Fibroblast of skin of right quadriceps (primary cell): ENCODE measurements at regions not wholly inside any gene's neighbourhood (a gene's known extent, or its start where the extent isn't known, plus 50 kb on each side); places are given as distances from the start of the nearest gene placed in this dataset.
"Not testable (repeated sequence)": the region's sequence is repeated elsewhere in the genome, so short reads cannot be mapped to it uniquely, and the experiment has no call there.

Experiments
- DNase-seq: peaks from one replicate; pipeline ENCODE4 v3.0.0-alpha.2; 2013

DNA sequence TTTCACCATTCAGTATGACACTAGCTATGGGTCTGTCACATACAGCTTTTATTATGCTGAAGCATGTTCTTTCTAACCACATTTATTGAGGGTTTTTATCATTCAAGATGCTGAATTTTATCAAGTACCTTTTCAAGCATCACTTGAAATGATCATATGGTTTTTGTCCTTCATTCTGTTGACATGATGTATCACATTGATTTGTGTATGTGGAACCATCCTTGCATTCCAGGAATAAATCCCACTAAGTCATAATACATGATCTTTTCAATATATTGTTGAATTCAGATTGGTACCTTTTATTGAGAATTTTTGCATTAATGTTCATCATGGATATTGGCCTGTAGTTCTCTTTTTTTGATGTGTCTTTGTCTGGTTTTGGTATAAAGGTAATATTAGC lies 317.4 kb downstream of the NNT start:
- DNase-seq: no peak

DNA sequence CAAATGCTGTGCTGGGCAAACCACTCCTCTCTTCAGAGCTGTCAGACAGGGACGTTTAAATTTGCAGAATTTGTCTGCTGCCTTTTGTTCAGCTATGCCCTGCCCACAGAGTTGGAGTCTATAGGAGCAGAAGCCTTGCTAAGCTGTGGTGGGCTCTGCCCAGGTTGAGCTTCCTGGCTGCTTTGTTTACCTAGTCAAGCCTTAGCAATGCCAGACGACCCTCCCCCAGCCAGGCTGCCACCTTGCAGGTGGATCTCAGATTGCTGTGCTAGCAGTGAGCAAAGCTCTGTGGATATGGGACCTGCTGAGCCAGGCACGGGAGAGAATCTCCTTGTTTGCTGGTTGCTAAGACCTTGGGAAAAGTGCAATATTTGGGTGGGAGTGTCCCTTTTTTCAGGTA lies 314.9 kb downstream of the NNT start:
- DNase-seq: no peak

DNA sequence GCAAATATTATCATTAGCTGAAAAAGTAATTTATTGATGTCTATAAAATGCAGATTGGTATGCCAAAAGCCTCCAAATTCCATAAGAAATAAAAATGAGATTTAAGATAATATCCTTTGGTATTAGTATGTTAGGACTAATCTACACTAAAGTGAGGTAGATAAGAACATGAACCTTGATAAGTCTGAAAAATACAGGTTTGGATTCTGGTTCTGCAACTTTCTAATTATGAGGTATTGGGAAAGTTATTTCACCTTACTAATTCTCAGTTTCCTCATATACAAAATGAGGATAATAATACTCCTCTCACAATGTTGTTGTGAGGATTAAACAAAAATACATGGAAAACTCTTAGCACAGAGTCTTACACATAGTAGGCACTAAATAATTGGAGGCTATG lies 300.1 kb downstream of the NNT start:
- no peak for DNase-seq

DNA sequence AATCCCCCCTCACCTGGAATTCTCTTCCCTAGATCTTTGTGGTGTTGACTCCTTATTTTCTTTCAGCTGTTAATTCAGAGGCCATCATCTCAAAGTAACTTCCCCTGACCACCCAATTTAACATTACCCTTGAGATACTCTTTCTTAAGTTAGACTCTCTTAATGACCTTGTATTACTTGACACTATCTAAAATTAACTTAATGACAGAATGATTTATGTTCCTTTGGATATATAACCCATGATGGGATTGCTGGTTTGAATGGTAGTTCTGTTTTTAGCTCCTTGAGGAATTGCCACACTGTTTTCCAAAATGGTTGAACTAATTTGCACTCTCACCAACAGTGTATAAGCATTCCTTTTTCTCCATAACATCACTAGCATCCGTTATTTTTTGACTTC lies 298.0 kb downstream of the NNT start:
- no peak for DNase-seq

DNA sequence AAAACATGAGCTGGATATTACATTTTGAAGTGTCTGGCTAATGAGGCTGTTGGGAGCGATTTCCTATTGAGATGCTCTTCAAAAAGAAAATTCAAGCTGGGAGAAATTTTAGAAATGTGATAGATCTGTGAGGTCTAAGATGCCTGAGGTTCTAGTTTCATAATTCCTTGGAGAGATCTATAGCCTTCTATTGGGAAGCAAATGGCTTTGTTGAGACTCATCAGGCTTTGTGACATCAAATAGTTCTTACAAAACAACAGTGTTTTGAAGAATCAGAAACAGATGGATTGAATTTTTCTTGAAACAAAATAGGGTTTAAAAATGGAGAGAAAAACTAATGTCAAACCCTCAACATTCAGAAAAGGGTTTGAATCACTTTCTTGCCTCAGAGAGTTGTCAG lies 292.9 kb downstream of the NNT start:
- no peak for DNase-seq

DNA sequence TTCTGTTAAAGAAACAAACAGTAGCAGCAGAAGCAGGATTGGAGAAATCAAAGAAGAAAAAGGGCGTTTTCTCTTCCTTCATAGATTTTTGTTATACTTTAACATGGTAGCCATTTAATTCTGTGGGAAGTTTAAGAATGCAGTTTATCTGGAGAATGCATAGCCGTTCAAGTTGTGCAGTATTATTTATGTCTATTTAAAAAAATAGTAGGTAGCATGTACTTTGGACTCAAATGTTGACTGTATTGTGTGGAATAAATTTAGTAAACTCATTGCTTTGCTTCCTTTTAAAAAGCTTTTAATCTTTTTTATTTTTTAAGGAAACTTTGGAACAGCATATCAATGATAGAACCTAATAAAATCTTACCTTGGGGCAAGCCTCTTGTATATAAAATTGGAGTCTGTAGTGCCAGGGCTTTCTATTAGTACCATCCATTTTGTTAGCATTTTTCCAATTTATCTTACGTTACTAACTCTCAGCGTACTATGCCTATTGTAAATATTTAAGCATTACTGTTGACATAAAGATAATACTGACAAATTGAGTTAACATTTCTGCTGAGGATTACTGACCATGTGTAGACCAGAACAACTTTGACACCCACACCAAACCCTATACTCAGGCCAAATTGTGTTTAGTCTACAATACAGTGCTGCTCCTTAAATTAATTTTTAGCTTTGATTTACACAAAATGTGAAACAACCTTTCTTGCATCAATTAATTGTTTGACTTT lies 291.1 kb downstream of the NNT start:
- no peak for DNase-seq

DNA sequence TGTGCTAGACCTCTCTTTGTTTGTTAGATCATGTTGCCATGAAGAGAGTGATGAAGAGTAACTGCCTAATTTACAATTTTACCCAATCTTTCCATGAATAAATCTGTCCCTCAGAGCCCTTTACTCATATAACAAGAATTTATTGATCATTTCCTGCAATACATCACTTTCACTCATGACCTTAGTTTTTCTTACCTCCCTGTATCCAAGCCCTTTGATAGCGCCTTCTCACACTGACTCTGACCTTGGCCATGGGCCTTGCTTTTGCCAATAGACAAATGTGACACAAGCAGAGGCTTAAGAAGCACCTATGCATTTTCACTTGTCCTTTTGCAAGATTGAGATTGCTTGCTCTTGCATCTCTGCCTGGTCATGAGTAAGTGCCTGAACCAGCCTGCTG lies 288.1 kb downstream of the NNT start:
- DNase-seq: no peak

DNA sequence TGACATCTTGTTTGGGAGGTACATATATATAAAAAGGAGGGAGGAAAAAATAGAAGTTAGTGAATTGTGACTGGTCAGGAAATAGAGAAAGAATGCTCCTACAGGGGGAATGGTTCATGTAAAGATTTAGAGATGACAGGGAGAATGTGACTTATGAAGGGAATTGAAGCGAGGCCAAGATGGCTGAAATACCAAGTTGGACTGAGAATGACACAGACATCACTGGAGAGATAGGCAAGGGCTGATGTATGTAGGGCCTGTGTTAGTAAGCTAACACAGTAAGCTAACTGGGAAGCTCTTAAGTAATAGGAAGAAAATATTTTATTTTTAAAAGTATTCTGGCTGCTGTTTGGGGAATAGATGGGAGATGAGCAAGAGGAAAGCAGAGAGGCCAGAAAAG lies 286.3 kb downstream of the NNT start:
- peak; percentile 2 for DNase-seq

DNA sequence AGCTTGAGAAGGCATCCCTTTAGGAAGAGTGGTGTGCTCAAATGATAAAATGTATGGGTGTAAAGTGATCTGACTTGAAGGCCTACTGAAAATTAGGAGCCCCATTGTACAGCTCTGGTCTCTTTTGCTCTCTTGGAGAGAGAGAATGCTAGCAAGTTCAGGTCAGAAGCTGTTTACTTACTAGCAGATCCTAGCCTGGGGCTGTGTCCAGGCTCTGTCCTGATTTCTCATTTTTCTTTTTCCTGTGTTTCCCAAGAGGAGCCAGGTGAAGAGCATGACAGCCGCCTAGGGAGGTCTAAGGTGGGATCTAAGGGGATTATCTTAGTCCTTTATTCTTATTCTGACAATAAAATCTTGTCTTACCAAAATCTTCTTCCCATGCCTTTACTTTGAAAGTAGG lies 272.8 kb downstream of the NNT start:
- no peak for DNase-seq

DNA sequence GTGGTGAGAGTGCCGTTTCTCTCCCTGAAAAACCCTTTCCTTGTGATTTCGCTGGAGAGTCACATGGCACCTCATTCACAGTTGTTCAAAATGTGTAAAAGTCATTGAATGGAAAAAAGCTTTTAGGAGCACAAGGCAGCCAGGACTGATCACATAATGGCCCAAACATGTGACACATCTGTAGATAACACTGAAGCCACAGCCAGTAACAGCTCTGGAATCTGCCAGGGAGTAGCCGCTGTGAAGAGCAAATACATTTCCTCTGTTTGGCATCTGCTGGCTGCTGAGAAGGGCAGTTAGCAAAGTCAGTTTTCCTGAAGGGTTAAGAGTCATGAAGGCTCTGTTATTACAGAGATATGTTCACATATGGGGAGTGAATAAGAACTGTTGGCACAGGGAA lies 271.8 kb downstream of the NNT start:
- peak; percentile 2 for DNase-seq

DNA sequence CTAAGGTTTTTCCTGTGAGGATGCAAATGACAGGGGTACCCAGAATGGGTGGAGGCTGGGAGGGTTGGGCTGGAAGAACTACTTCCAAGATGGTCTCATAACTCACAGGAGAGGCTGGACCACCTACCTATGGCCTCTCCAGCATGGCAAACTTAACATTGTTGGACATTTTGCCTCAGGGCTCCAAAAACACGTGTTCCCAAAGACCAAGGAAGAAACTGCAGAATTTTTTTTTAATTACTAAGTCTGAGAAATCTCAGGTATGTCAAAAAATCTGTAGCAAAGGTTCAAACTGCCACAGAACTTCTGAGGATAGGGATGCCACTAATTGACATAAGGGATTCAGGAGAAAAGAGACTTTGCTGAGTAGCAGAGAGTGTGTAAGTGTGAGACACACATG lies 270.8 kb downstream of the NNT start:
- no peak for DNase-seq

DNA sequence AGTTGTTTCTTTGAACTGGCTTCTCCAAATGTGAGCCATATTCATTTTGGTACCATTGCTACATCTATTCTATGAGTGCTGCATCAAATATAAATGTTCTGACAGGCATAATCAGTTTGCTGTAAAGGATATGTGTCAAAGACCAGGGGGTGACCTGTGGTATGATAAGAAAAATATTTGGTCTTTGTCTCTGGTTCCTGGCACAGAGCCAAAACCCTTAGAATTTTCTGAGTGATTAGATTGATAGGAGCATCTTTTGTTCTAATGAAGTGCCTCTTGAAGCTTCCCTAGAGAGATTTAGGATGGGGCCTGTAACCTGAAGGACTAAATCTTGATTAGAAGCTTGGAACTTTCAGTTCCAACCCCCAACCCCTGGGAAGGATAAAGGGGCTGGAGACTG lies 256.3 kb downstream of the NNT start:
- DNase-seq: no peak

DNA sequence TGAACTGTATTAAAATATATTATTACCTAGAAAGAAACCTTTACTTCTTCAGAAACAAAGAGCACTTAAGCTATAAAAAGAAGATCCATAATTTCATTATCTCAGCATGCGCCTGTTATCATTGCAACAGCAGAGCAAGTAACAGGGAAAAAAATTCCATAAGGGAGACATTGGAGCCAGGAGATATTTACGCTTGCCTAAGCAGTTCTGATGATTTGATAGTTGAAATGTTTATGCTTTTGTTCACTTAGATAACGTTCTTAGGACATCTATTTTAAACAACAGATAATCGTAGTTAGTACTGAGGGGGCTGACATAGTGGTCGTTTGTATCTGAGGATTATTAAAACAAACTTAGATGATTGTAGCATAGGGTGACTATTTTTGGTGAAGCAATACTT lies 252.5 kb downstream of the NNT start:
- DNase-seq: no peak

DNA sequence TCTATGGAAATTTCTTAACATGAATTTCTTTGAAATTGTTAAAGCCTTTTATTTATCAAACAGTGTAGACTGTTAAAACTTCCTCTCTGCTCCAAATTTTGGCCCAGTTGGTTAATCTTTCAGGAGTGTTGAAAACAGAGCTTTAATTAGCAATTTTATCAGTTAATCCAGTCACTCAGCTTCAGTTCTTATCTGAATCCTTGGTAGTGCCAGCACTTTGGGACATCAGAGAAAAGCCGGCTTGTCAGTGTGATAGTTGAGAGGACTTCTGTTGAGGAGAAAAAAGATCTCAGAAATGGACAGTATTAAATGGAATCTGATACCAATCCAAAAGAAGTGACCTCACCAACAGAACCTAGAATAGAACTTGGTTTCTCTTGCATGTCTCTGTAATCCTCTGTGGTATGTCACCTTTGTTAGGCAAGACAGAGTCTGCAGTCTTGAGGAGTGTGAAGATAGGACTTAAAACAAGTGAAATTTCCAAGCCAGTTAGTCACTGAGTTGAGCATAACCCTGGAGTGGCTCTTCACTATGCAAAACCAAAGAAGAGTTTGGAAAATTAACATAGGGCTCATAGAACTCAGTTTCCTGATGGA lies 251.8 kb downstream of the NNT start:
- no peak for DNase-seq

DNA sequence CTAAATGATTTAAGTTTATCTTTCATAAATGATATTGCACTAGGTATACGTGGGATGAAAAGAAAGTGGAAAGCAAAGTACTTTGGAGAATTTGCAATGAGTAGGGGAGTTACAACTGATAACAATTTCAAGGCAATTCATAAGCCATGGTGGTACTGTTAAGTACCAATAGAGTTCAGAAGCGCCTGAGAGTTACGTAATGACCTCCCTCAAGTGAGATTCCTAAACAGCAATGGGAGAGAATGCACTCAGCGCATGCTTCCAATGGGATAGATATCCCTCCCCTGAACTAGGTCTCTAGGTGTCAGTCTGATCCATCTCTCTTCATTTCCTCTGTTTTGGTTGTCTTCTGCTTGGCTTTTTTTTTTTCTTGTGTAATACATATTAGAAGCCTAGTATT lies 249.3 kb downstream of the NNT start:
- DNase-seq: no peak

DNA sequence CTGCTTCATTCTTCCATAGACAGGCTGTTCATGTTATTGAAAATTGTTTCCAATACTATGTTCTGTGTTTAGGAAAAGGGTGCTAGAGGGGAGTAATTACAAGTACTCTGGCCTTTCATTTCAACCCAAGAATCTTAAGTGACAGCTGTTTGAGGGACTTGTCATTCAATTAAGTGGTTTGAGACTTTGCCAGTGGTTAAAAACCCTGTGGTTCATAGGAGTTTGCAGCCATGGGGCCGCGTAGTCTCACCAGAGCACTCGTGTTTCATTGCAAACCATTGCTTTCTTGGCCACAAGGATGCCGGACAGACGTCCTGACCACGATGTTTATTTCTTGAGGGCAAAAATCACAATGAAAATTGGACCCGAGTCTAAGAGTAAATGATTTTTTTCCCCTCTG lies 248.8 kb downstream of the NNT start:
- no peak for DNase-seq

DNA sequence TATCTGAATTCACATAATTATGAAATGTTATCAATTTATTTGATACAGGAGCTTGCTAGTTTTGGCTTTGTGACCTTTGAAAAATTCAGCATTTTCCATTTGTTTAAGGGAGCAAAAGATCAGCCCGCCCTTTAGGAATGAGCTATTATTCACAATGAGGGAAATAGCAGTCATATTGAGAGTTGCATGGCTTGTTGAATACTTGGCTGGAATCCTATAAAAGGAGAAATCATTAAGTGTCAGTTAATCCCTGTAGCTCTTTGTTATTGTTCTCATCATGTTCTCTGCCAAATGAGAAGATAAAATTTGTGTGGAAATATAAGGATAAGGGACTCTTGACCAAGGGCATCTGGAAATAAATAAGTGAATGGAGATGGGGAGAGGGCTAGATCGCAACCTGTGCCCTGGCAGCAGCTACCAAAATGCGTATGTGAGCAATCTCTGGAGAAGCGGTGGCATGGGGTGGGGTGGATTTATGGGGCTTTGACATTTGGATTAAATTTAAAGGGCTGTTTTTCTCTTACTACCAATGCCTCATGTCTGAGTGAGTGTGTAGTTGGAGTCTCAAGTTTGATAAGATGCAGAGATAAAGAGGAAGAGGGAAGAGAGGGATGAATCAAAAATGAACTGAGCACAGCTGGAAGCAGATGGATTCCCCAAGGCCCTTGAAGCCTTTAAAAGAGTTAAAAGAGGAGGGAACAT lies 237.6 kb downstream of the NNT start:
- peak; percentile 0 for DNase-seq

DNA sequence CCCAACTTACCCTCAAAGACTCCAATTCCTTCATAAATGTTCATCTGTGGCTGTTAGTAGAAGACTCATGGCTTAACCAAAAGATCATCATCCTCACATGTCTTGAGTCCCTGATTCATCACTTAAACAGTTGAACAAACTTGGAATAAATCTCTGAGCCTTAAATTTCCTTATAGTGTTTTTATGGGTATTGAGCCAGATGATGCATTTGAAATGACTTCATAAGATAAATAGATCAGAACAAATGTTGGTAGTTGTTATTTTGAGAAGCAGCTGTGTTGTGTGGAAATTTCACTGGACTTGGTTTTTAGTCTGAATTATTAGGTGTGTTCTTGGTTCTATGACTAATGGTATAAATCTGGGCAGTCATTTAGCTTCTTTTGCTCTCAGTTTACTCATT lies 236.2 kb downstream of the NNT start:
- peak; percentile 71 for DNase-seq

DNA sequence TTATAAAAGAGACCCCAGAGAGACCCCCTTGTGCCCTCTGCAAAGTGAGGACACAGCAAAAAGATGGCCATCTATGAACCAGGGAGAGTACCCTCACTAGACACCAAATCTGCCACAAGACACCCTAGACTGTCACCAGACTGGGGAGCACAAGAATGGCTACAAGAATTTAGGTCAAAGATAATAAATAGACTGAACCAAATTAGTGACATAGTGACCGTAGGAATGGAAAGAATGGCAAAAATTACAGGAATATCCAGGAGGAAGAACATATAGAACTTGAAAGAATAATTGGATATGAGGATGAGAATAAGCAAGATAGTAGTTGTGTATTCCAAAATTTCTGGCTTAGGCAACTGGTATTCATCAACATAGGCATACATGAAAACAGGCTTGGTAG lies 235.0 kb downstream of the NNT start:
- no peak for DNase-seq

DNA sequence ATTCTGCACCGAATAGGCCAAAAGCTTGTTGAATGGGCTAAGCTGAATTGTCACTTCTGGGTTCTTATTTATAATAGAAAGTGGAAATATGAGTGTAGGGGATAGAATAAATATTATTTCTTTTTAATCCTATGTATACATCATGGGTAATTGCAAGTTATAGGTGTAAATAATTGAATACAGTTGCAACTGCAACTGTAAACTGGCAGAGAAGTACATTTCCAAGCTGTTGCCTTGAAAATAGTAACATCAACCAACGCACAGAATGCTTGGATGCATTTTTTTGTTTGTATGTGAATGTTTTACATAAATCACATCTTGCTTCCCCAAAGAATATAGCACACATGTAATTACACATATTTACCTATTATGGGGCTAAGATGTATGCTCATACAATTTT lies 234.1 kb downstream of the NNT start:
- DNase-seq: no peak

DNA sequence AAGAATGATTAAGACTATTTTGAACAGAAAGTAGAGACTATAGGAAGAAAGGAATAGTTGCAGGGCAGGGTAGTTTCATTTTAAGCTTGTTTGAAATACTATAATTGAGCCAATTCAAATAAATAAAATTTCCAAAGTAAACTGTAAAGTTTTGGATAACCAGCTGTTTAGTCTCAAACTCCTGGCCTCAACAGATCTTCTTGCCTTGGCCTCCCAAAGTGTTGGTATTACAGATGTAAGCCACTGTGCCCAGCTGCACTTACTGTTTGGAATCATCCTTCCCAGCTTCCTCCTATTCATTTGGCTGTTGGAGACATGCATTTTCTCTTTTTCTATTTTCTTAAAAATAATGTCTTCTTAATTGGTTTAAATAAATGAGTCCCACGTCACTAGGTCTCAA lies 231.0 kb downstream of the NNT start:
- no peak for DNase-seq

DNA sequence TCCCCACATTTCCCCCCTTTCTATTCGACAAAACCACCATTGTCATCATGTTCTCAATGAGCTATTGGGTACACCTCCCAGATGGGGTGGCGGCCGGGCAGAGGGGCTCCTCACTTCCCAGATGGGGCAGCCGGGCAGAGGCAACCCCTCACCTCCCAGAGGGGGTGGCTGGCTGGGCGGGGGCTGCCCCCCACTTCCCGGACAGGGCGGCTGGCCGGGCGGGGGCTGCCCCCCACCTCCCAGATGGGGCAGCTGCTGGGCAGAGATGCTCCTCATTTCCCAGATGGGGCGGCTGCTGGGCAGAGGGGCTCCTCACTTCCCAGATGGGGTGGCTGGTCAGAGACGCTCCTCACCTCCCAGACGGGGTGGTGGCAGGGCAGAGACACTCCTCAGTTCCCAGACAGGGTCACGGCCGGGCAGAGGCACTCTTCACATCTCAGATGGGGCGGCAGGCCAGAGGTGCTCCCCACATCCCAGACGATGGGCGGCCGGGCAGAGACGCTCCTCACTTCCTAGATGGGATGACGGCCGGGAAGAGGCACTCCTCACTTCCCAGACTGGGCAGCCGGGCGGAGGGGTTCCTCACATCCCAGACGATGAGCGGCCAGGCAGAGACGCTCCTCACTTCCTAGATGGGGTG lies 221.5 kb downstream of the NNT start:
- DNase-seq: not testable (repeated sequence)

DNA sequence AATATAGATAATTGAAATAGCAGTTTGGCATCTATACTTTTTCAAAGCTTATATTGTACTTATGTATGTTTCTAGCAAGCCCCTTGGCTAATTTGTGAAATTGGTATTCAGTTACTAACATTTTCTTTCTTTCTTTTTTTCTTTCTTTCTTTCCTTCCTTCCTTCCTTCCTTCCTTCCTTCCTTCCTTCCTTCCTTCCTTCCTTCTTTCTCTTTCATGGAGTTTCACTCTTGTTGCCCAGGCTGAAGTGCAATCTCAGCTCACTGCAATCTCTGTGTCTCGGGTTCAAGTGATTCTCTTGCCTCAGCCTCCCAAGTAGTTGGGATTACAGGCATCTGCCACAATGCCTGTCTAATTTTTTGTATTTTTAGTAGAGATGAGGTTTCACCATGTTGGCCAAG lies 215.4 kb downstream of the NNT start:
- DNase-seq: not testable (repeated sequence)

DNA sequence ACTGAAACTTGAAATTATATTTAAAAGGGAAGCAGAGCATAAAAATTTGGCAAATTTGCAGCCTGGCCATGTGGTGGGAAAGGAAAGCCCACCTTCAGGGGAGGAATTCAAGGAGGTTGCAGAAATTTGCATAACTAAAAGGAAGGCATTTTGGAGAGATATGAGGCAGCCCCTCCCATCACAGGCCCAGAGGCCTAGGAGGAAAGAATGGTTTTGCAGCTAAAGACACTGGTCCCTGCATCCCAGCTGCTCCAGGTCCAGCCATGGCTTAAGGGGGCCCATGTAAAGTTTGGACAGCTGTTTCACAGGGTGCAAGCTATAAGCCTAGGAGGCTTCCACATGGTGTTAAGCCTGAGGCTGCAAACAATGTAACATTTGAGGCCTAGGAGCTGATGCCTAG lies 212.5 kb downstream of the NNT start:
- no peak for DNase-seq
